NCI-H524 treated with DMSO at 0.1 percent for 48 hours (cell line): ENCODE measurements at regions not wholly inside any gene's neighbourhood (a gene's known extent, or its start where the extent isn't known, plus 50 kb on each side); places are given as distances from the start of the nearest gene placed in this dataset.

Experiments
- DNase-seq: peaks from one replicate; lab custom pipeline; 2025; lab: John Stamatoyannopoulos, UW

GRCh38 chr1:239795304-239795703 is 296.4 kb upstream of the FMN2 start:
- DNase-seq, result no peak

DNA sequence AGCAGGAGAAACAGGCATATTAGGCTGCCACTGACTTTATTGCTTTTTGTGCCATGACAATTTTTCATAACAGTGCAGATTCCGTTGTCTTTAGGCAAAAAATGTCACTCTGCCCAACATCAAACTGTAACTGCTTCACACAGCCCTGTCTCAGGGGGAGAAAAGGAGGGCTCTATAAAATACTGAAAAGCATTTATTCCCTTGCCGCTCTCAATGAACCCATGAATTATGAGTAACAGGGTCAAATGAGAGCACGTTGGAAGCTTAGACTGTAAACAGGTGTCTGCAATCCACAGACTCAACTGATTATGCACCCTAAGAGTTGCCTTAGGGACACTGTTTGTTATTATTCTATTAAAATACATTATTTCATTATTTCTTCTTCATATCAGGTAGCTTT is 292.1 kb upstream of the FMN2 start:
- DNase-seq, result no peak

DNA sequence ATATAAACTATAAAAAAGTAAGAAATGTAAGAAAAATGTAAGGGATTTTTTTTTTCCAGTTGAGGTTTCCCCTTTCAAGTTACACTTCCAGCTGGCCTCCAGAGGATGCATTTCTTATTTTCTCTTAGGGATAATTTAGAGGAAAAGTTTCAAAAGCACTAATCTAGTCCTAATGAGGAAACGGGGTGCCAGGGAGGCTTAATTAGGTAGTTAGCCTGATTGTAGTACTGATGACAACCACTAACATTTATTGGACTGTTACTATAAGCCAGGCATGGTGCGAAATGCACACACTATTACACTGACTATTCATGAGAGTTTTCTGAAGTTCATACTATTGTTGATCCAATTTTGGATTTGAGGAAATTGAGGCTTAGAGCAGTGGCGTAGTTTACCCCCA is 290.8 kb upstream of the FMN2 start:
- no peak for DNase-seq

- no peak for DNase-seq
Measured at GRCh38 chr1:239802275-239802674, 289.4 kb upstream of the FMN2 start.

- DNase-seq, result no peak
Measured at GRCh38 chr1:239803781-239804180, 287.9 kb upstream of the FMN2 start.

- DNase-seq, result no peak
Measured at GRCh38 chr1:239804266-239804665, 287.4 kb upstream of the FMN2 start.

GRCh38 chr1:239805042-239805441 is 286.6 kb upstream of the FMN2 start:
- DNase-seq, result no peak

GRCh38 chr1:239805851-239806772 is 285.6 kb upstream of the FMN2 start:
- DNase-seq, result no peak

GRCh38 chr1:239806897-239807296 is 284.8 kb upstream of the FMN2 start:
- DNase-seq, result no peak

- no peak for DNase-seq
Measured at GRCh38 chr1:239807361-239807760, 284.3 kb upstream of the FMN2 start.

GRCh38 chr1:239810061-239810481 is 281.6 kb upstream of the FMN2 start:
- DNase-seq, result no peak

- no peak for DNase-seq
Measured at GRCh38 chr1:239811211-239811885, 280.3 kb upstream of the FMN2 start.

DNA sequence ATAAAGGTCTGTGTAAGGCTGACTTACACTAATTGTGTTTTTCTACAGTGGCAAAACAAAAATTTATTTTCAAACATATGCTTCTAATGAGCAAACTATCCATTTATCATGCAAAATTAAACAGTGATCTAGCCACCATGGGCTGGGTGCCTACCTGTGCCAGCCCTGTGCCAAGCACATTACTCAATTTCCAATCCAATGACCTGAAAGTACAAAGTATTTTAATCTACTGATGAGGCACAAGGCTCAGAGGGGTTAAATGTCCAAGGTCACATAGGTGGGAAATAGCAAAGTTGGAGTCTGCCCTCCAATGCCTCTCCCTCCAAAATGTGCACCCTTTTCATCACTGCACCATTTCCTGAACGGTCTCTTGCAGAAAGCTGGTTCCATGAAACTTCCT is 279.1 kb upstream of the FMN2 start:
- no peak for DNase-seq

DNA sequence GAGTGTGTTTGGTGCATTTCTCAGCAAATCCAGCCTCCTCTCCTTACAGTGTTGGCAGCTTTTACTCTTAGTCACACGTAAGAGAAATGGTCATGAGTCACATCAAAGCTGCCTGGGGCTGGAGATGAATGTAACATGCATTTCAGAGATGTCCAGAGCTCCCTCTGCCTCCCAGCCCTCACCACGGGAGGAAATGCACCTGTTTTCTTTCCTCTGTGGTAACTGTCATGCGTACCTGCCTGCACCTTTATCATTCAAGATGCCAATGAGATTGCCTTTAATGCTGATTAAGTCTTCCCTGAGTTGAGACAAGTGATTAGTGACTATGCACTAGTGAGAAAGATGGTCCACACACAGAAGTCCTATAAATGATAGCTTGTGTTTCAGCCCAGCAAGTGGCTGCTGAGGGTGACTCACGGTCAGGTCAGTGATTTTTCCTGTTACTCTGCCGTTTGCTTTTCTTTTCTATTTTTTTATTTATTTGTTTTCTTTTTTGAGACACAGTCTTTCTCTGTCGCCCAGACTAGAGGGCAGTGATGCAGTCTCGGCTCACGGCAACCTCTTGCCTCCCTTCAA is 277.3 kb upstream of the FMN2 start:
- no peak for DNase-seq

DNA sequence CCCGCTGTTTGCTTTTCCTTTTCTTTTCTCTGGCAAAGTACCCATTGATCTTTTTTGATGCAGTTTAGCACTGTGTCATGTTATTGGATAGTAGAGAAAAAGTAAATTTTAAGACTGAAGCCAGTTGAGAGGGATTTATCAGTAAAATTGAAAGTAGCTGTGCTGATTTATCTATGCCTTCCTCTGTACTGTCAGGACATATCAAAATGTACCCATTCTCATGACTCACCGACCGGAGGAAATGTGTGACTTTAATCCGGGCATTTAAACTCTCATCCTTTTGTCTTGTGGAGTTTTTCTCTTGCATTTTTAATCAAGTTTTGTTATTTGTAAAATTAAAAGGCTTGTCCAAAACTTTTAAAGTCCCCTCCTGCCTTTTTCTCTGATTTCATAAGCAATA is 276.6 kb upstream of the FMN2 start:
- DNase-seq, result no peak

DNA sequence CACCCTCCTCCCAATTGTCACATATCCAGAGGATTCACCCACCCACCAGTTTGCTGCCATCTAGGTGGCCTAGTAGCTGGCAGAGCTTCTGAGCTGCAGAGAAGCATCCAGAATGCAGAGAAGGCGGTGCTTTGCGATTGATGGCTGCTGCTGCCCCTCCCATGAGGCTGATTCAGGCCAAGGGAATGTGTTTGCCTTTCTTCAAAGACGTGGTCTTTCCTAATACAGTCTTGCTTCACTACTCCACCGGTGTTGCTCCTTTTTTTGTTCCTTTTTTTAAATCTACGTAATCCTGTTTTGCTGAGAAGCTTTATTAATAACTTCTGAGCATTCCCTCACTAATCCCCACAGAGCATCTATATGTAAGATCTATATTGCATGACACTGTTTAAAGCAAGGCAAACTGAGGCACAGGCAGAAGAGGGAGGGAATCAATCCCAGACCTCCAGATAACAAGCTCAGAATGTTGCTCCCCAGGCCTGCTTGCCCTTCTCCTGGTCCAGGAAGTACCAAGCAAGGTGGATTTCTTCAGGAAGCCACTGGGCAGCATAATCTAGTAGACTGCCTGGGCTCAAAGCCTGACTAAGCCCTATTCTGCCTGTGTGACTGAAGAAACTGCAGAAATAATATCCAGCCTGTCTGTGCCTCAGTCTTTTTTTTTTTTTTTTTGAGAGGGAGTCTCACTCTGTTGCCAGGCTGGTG is 275.5 kb upstream of the FMN2 start:
- DNase-seq, result no peak

DNA sequence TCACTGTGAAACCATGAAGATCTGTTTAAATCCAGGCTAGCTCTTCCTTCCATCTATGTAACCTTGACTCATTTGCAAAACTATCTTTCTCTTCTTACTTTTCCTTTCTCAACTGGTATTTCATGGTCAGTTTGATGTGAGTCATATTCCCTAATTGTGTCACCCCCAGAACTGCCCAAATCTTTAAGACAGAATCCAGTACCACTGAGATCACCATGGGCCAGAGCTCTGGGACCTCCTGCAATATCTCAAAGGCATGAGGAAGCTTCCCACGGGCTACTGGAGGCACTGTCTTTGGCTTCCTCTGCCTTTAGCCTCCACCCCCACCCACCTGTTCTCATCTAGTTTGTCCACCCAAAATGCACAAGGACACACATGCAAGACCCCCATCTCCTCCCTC is 274.4 kb upstream of the FMN2 start:
- no peak for DNase-seq

DNA sequence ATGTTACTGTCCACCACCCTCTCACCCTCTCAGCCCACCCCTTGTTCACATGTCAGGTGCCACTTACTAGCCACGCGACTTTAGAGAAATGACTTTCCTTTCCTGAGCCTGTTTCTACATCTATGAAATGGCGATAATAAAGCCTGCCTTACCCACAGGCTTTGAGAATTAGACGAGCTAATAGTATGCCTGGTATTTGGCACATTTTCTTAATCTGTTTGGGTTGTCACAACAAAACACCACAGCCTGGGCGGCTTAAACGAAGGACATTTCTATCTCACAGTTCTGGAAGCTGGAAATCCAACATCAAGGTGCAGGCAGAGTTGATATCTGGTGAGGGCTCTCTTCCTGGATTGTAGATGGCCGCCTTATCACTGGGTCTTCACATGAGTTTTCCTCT is 273.9 kb upstream of the FMN2 start:
- DNase-seq, result no peak

GRCh38 chr1:239819096-239819495 is 272.6 kb upstream of the FMN2 start:
- DNase-seq, result no peak

GRCh38 chr1:239819756-239820250 is 271.9 kb upstream of the FMN2 start:
- DNase-seq, result no peak

GRCh38 chr1:239823852-239824251 is 267.8 kb upstream of the FMN2 start:
- DNase-seq, result no peak

GRCh38 chr1:239826211-239826610 is 265.5 kb upstream of the FMN2 start:
- no peak for DNase-seq
